OCI-LY7 (cell line): ENCODE measurements at regions not wholly inside any gene's neighbourhood (a gene's known extent, or its start where the extent isn't known, plus 50 kb on each side); places are given as distances from the start of the nearest gene placed in this dataset.

ENCODE experiments used
- EZH2phosphoT487 ChIP-seq: fragments of 200-600 bp; sonication (generic); IDR thresholded peaks from 2 replicates; pipeline ENCODE4 v1.6.1; 2018; ENCODE audit warnings: low read depth, borderline replicate concordance, mild to moderate bottlenecking, mixed run types, antibody characterized with exemption, low read length, moderate library complexity, mixed read lengths
- TF ChIP-seq, protein P1 (sequence below): fragments of 200-600 bp; sonication (generic); conservative IDR thresholded peaks from 2 replicates; pipeline ENCODE4 v1.5.1; 2014; ENCODE audit warnings: mild to moderate bottlenecking, antibody characterized with exemption, low read length, moderate library complexity, mixed read lengths

DNA sequence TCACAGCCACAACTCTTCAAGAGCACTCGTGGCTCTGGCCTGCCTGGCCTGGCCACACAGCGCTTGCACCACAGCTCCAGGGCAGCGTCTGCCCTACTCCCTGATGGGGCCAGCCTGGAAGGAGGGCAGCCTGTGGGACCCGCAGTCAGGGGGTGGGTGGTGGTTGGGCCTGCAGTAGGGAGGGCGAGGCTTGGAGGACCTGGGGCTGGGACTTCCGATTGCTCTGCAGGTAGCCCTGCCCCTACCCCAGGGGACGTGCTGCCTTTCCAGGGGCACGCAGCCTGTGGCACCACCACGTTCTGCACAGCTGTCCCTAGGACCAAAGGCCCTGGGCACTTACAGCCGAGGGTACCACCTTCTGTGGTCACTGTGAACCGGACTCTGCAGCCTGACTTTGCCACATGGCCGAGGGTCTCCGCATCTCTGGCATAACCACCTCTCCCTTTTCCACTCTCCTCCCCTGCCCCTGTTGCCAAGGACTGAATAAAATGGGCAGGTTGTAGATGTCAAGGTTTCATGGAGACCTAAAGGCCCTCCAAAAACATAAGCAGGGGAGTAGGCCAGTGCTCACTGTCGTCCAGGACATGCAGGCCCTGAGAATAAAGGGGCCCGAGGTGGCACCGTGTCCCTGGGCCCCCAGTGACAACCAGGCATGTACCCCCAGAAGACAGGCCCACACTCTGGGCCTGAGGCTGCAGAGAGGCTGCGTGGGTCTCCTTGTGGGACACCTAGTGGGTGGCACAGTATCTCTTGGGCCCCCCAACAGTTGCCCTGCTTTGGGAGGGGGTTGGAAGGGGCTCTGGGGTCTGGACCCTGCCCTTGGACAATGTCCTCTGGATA, 87.3 kb downstream of the INHBB start:
- TF ChIP-seq EZH2phosphoT487: no peak
- TF ChIP-seq, protein P1, sequence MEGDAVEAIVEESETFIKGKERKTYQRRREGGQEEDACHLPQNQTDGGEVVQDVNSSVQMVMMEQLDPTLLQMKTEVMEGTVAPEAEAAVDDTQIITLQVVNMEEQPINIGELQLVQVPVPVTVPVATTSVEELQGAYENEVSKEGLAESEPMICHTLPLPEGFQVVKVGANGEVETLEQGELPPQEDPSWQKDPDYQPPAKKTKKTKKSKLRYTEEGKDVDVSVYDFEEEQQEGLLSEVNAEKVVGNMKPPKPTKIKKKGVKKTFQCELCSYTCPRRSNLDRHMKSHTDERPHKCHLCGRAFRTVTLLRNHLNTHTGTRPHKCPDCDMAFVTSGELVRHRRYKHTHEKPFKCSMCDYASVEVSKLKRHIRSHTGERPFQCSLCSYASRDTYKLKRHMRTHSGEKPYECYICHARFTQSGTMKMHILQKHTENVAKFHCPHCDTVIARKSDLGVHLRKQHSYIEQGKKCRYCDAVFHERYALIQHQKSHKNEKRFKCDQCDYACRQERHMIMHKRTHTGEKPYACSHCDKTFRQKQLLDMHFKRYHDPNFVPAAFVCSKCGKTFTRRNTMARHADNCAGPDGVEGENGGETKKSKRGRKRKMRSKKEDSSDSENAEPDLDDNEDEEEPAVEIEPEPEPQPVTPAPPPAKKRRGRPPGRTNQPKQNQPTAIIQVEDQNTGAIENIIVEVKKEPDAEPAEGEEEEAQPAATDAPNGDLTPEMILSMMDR: no peak
